IMR-90 (cell line): ENCODE measurements at regions not wholly inside any gene's neighbourhood (a gene's known extent, or its start where the extent isn't known, plus 50 kb on each side); places are given as distances from the start of the nearest gene placed in this dataset.
"Not testable (repeated sequence)": the region's sequence is repeated elsewhere in the genome, so short reads cannot be mapped to it uniquely, and the experiment has no call there.

ENCODE experiments used
- BHLHE40 ChIP-seq: fragments of 150-350 bp; IDR thresholded peaks from 2 replicates; pipeline ENCODE4 v1.6.1; 2016; ENCODE audit warnings: mild to moderate bottlenecking, low read depth, low read length
- CEBPB ChIP-seq: IDR thresholded peaks from 2 replicates; pipeline ENCODE4 v1.6.1; 2012; ENCODE audit warnings: low read depth, low read length, improper control_type of control experiment
- MXI1 ChIP-seq: IDR thresholded peaks from 2 replicates; pipeline ENCODE4 v1.6.1; 2012; ENCODE audit warnings: low read depth, mild to moderate bottlenecking, low read length, moderate library complexity, borderline replicate concordance
- POLR2A ChIP-seq: IDR thresholded peaks from 2 replicates; pipeline ENCODE4 v1.6.1; 2012; ENCODE audit warnings: mild to moderate bottlenecking, low read depth, low read length
- RAD21 ChIP-seq: IDR thresholded peaks from 2 replicates; pipeline ENCODE4 v1.6.1; 2012; ENCODE audit warnings: low read length, improper control_type of control experiment
- USF2 ChIP-seq: fragments of 150-350 bp; IDR thresholded peaks from 2 replicates; pipeline ENCODE4 v1.6.1; 2017; ENCODE audit warnings: mild to moderate bottlenecking, antibody characterized with exemption, low read length, low read depth
- TF ChIP-seq, protein P1 (sequence below): conservative IDR thresholded peaks from 2 replicates; pipeline ENCODE4 v1.5.1; 2012; ENCODE audit warnings: mild to moderate bottlenecking, low read depth, low read length, improper control_type of control experiment
- TF ChIP-seq, protein P2 (sequence below): fragments of 150-350 bp; IDR thresholded peaks from 2 replicates; pipeline ENCODE4 v1.6.1; 2016; ENCODE audit warnings: low read depth, mild to moderate bottlenecking, low read length, moderate library complexity, borderline replicate concordance

- TF ChIP-seq POLR2A, CEBPB, RAD21, MXI1, USF2, BHLHE40: not testable (repeated sequence)
- TF ChIP-seq, protein P1, sequence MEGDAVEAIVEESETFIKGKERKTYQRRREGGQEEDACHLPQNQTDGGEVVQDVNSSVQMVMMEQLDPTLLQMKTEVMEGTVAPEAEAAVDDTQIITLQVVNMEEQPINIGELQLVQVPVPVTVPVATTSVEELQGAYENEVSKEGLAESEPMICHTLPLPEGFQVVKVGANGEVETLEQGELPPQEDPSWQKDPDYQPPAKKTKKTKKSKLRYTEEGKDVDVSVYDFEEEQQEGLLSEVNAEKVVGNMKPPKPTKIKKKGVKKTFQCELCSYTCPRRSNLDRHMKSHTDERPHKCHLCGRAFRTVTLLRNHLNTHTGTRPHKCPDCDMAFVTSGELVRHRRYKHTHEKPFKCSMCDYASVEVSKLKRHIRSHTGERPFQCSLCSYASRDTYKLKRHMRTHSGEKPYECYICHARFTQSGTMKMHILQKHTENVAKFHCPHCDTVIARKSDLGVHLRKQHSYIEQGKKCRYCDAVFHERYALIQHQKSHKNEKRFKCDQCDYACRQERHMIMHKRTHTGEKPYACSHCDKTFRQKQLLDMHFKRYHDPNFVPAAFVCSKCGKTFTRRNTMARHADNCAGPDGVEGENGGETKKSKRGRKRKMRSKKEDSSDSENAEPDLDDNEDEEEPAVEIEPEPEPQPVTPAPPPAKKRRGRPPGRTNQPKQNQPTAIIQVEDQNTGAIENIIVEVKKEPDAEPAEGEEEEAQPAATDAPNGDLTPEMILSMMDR, result not testable (repeated sequence)
- TF ChIP-seq, protein P2, sequence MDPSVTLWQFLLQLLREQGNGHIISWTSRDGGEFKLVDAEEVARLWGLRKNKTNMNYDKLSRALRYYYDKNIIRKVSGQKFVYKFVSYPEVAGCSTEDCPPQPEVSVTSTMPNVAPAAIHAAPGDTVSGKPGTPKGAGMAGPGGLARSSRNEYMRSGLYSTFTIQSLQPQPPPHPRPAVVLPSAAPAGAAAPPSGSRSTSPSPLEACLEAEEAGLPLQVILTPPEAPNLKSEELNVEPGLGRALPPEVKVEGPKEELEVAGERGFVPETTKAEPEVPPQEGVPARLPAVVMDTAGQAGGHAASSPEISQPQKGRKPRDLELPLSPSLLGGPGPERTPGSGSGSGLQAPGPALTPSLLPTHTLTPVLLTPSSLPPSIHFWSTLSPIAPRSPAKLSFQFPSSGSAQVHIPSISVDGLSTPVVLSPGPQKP, result not testable (repeated sequence)
Measured at GRCh38 chr22:11609193-11609592, 3918.8 kb upstream of the OR11H1 start.
